HG03064 (cell line): ENCODE measurements at regions not wholly inside any gene's neighbourhood (a gene's known extent, or its start where the extent isn't known, plus 50 kb on each side); places are given as distances from the start of the nearest gene placed in this dataset.
"Not testable (repeated sequence)": the region's sequence is repeated elsewhere in the genome, so short reads cannot be mapped to it uniquely, and the experiment has no call there.

Experiments used
- ATAC-seq: cut with Tn5 transposase; IDR thresholded peaks from one replicate; pipeline ENCODE4 v1.9.1; 2021; ENCODE audit warnings: low read depth; ENCODE audit not compliant: unreplicated experiment

GRCh38 chr12:14201291-14201690 is 164.2 kb upstream of the ATF7IP start:
- no peak for ATAC-seq

DNA sequence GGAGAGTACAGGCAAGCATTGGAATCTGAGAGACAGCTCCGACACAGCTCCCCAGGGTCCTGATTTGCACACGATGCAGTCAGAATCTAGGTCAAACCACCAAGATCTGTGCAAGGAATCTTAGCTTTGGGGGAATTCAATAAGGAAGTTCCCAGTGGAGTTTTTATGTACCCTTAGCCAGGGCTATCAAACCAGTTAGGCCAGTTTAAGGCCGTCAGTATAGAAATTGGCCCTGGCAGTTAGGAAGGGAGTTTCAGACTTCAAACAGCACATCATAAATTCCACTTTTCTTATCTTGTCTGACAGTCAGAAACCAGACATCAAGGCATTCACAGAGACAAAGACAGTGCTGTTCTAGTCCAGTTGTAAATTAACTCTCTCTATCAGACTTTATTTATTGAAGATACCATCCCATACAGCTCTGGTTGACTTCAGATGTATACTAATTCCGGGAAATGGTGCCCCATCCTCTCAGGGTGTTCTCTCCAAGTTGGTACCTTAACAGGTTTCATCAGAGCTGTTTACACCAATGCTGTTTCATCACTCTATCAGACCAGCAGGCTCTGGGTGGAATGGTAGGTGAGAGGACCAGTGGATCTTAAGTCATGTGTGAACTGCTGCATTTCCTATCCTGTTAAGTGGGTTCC is 157.5 kb upstream of the ATF7IP start:
- no peak for ATAC-seq

- ATAC-seq: no peak
These were observed 153.5 kb upstream of the ATF7IP start for GRCh38 chr12:14211947-14212387.

DNA sequence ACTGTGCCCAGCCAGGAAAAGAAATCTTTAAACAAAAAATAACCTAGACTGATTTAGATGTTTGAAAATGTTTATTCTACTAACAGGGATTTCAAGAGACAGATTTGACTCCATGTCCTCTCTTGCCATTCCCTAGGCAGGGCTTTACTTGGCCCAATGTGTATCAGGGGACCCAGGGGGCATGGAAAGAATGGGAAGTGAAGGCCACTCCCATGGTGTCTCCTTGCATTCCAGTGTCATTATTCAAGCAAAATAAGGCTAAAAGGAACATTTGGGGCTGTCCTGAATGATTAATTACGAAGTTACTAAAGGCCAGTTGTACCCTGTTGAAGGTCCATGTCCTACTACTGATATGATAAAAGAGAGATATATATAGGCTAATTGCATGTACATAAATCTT is 151.9 kb upstream of the ATF7IP start:
- ATAC-seq: no peak

- ATAC-seq: no peak
These were observed 151.0 kb upstream of the ATF7IP start for GRCh38 chr12:14214495-14214894.

GRCh38 chr12:14215949-14216348 is 149.5 kb upstream of the ATF7IP start:
- ATAC-seq: not testable (repeated sequence)

GRCh38 chr12:14216405-14217294 is 148.8 kb upstream of the ATF7IP start:
- ATAC-seq: no peak

DNA sequence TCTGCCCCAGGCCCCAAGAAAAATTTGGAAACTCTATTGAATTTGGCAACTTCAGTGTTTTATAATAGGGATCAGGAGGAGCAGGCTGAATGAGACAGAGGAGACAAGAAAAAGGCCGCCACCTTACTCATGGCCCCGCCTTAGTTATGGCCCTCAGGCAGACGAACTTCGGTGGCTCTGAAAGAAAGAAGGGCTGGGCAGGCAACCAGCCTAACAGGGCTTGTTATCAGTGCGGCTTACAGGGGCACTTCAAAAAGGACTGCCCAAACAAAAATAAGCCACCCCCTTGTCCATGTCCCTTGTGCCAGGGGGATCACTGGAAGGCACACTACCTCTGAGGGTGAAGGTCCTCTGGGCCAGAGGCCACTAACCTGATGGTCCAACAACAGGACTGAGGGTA is 146.3 kb upstream of the ATF7IP start:
- no peak for ATAC-seq

DNA sequence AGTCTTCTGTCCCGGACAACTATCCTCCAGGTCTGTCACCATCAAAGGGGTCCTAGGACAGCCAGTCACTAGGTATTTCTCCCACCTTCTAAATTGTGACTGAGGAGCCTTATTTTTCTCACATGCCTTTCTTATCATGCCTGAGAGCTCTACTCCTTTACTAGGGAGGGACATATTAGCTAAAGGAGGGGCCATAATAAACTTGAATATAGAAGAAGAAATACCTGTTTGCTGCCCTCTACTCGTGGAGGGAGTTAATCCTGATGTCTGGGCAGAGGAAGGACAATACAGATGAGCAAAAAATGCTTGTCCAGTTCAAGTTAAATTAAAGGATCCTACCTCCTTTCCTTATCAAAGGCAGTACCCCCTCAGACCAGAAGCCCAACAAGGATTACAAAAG is 145.8 kb upstream of the ATF7IP start:
- ATAC-seq: not testable (repeated sequence)

GRCh38 chr12:14225064-14225463 is 140.4 kb upstream of the ATF7IP start:
- ATAC-seq: no peak

DNA sequence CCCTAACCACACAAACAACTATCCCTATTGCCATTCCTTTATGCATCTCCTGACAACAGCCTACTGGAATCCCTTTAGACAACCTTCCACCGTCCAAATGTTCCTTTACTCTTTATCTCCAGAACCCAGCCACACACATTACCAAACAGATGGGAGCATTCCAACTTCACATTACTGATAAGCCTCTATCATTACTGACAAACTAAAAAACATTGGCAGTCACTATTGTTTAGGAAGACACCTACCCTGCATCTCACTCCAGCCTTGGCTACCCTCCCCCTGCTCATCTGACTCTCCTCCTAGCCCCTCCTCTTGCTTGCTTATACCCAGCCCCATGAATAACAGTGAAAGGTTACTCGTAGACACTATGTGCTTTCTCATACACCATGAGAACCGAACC is 130.3 kb upstream of the ATF7IP start:
- ATAC-seq: not testable (repeated sequence)

- not testable (repeated sequence) for ATAC-seq
These were observed 128.8 kb upstream of the ATF7IP start for GRCh38 chr12:14236641-14237040.

- no peak for ATAC-seq
These were observed 127.2 kb upstream of the ATF7IP start for GRCh38 chr12:14238221-14238792.

DNA sequence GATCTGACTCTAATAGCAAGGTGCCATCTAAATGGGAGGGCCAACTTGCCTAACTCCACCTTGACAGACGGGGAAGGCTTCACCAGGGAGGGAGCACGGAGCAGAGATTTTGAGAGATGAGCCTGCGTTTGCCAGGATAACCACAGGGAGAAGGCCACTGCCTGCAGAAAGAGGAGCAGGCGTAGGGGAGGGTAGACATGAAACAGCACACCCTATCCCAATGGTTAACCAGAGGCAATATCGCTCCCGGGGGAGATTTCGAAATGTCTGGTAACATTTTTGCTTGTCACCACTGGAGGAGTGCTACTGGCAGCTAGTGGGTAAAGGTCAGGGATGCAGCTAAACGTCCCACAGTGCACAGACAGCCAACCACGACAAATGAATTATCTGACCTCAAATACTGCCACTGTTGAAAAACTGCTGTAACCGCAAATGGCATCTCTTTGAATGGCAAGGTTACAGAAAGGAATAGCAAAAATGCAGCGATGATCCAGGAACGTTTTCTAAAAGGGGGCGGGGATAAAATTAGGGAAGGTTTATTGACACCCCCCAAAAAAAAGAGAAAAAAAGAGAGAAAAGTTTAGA is 126.0 kb upstream of the ATF7IP start:
- ATAC-seq: peak; percentile 54

DNA sequence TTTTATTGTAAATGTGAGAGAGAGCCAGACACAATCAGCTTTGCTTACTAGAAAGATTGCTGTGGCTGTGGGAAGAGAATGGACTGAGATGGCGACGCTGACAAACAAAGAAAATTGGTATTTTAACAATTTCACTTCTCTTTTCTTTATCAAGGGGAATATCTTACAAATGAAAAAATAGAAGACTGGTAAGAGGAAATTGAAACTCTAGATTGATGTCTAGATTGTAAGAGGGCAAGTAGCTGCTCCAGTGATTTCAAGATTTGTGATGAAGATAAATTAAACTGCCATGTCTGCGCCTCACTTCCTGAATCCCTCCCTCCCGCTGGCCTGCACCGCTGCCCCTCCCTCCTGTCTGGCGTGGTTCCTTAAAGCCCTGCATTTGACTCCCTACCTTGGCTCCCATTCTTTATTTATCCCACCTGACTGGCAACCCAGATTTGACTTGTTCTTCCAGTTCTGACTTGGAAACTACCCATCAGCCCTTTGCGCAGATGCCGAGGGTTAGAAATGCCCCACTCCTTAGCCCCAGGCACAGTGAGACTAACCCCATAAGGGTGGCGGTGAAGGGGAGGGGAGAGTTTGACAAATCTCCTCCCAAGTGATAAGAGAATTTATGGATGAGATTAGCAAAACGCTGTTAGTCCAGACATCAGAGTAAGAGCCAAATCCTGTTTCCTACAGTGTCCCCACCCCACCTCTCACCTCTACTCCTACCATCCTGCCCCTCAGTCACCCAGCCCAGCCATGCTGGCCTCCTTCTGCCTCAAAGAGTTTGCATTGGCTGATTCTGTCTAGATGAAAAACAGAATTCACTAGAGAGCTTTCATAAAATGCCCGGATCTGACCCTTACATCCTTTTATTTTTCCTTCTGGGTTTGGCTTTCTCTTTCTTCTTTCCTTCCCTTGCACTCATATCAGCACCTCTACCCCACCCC is 125.3 kb upstream of the ATF7IP start:
- ATAC-seq: peak; percentile 44

DNA sequence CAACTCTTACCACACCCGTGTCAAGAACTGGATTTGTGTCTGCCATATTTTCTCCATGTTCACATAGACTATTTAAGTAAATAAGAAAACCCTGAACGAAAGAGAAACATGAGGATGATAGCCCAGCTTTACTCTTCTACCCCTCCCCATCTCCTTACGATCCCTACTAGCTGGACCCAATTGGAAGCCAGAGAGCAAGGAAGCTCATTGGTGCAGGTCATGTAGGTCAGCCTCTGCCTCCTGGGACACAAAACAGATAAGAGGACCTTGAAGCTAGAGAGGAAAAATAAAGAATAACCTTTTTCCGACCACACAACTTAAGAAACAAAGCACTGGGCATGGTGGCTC is 124.6 kb upstream of the ATF7IP start:
- ATAC-seq: no peak

DNA sequence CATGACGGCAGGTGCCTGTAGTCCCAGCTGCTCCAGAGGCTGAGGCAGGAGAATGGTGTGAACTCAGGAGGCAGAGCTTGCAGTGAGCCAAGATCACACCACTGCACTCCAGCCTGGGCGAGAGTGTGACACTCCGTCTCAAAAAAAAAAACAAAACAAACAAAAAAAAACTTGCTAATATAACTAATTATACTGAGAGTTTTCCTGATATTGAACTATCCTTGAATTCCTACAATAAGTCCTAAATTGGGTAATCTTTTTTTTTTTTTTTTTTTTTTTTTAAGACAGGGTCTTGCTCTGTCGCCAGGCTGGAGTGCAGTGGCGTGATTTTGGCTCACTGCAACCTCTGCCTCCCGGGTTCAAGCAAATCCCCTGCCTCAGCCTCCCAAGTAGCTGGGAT is 122.7 kb upstream of the ATF7IP start:
- ATAC-seq: not testable (repeated sequence)

GRCh38 chr12:14243941-14244340 is 121.5 kb upstream of the ATF7IP start:
- ATAC-seq: no peak

- no peak for ATAC-seq
These were observed 120.4 kb upstream of the ATF7IP start for GRCh38 chr12:14244876-14245669.
